ENCODE measurements at regions not wholly inside any gene's neighbourhood (a gene's known extent, or its start where the extent isn't known, plus 50 kb on each side); places are given as distances from the start of the nearest gene placed in this dataset.
"Not testable (repeated sequence)": the region's sequence is repeated elsewhere in the genome, so short reads cannot be mapped to it uniquely, and the experiment has no call there.

DNA sequence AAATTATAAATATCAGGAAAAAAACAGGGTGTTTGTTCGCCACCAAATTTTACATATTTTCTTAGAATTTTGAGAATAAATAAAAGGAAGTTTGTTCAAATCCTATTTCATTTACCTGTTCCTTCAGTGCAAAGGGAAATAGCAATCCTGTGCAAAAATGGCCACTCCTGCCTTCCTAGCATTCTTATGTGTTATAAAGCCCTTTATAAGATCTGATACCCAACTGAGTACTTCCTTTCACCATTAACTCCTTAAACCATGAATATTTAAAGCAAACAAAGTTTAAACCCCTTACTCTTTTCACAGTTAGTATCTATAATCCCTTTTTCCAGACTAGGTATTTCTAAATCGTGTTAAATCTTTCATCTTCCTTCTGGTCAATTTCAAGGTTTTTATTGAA is 427.8 kb downstream of the NR4A2 start (continued):
- TF ChIP-seq, protein P1, sequence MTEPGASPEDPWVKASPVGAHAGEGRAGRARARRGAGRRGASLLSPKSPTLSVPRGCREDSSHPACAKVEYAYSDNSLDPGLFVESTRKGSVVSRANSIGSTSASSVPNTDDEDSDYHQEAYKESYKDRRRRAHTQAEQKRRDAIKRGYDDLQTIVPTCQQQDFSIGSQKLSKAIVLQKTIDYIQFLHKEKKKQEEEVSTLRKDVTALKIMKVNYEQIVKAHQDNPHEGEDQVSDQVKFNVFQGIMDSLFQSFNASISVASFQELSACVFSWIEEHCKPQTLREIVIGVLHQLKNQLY (CRISPR knock-in tag; IDR thresholded peaks at IDR 0.05), result no peak
- TF ChIP-seq ZBTB21 (CRISPR knock-in tag; IDR thresholded peaks at IDR 0.05; ENCODE audit: borderline replicate concordance), result no peak
- no peak for TF ChIP-seq HMGA2 (CRISPR knock-in tag; IDR thresholded peaks at IDR 0.05)
- TF ChIP-seq ZNF232 (CRISPR knock-in tag; IDR thresholded peaks at IDR 0.05), result no peak
- no peak for TF ChIP-seq CREM (CRISPR knock-in tag; IDR thresholded peaks at IDR 0.05)
- TF ChIP-seq SMAD4 (CRISPR knock-in tag; IDR thresholded peaks at IDR 0.05), result no peak

DNA sequence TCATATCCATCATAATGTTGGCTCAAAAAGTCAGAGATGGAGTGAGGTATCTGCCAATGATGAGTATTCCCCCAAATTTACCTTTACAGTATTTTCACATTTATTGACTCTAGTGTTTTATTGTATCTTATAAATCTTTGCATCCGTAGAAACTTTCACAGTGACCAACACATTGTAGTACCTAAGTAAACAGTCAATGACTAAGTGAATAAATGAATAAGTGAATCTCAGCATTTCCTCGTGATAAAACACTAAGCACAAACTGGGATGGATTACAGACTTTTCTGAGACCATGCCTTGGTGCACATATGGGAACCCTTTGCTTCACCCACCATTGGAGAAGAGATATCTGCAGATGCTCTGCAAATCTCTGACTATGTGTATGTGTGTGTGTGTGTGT is 429.9 kb downstream of the NR4A2 start:
- Mint-ChIP-seq H3K4me1 (peaks cover 50% of the 10 kb centered on the region), H3K9me3 (no peaks in the 10 kb centered on the region), H3K27ac (no peak overlapping the region), H3K4me3 (no peak overlapping the region), H3K36me3 (no peaks in the 10 kb centered on the region), H3K27me3 (ENCODE audit: low read depth) (peaks cover 12% of the 10 kb centered on the region)
- ATAC-seq (no peak), DNase-seq (ENCODE audit: low spot score) (no peak)
- ChIA-PET POLR2A (no interaction called here), CTCF (no interaction called here)
- TF ChIP-seq, protein P2, sequence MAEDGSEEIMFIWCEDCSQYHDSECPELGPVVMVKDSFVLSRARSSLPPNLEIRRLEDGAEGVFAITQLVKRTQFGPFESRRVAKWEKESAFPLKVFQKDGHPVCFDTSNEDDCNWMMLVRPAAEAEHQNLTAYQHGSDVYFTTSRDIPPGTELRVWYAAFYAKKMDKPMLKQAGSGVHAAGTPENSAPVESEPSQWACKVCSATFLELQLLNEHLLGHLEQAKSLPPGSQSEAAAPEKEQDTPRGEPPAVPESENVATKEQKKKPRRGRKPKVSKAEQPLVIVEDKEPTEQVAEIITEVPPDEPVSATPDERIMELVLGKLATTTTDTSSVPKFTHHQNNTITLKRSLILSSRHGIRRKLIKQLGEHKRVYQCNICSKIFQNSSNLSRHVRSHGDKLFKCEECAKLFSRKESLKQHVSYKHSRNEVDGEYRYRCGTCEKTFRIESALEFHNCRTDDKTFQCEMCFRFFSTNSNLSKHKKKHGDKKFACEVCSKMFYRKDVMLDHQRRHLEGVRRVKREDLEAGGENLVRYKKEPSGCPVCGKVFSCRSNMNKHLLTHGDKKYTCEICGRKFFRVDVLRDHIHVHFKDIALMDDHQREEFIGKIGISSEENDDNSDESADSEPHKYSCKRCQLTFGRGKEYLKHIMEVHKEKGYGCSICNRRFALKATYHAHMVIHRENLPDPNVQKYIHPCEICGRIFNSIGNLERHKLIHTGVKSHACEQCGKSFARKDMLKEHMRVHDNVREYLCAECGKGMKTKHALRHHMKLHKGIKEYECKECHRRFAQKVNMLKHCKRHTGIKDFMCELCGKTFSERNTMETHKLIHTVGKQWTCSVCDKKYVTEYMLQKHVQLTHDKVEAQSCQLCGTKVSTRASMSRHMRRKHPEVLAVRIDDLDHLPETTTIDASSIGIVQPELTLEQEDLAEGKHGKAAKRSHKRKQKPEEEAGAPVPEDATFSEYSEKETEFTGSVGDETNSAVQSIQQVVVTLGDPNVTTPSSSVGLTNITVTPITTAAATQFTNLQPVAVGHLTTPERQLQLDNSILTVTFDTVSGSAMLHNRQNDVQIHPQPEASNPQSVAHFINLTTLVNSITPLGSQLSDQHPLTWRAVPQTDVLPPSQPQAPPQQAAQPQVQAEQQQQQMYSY (CRISPR knock-in tag; IDR thresholded peaks at IDR 0.05), result no peak
- TF ChIP-seq, protein P3, sequence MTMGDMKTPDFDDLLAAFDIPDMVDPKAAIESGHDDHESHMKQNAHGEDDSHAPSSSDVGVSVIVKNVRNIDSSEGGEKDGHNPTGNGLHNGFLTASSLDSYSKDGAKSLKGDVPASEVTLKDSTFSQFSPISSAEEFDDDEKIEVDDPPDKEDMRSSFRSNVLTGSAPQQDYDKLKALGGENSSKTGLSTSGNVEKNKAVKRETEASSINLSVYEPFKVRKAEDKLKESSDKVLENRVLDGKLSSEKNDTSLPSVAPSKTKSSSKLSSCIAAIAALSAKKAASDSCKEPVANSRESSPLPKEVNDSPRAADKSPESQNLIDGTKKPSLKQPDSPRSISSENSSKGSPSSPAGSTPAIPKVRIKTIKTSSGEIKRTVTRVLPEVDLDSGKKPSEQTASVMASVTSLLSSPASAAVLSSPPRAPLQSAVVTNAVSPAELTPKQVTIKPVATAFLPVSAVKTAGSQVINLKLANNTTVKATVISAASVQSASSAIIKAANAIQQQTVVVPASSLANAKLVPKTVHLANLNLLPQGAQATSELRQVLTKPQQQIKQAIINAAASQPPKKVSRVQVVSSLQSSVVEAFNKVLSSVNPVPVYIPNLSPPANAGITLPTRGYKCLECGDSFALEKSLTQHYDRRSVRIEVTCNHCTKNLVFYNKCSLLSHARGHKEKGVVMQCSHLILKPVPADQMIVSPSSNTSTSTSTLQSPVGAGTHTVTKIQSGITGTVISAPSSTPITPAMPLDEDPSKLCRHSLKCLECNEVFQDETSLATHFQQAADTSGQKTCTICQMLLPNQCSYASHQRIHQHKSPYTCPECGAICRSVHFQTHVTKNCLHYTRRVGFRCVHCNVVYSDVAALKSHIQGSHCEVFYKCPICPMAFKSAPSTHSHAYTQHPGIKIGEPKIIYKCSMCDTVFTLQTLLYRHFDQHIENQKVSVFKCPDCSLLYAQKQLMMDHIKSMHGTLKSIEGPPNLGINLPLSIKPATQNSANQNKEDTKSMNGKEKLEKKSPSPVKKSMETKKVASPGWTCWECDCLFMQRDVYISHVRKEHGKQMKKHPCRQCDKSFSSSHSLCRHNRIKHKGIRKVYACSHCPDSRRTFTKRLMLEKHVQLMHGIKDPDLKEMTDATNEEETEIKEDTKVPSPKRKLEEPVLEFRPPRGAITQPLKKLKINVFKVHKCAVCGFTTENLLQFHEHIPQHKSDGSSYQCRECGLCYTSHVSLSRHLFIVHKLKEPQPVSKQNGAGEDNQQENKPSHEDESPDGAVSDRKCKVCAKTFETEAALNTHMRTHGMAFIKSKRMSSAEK (CRISPR knock-in tag; IDR thresholded peaks at IDR 0.05; ENCODE audit: borderline replicate concordance), result no peak

DNA sequence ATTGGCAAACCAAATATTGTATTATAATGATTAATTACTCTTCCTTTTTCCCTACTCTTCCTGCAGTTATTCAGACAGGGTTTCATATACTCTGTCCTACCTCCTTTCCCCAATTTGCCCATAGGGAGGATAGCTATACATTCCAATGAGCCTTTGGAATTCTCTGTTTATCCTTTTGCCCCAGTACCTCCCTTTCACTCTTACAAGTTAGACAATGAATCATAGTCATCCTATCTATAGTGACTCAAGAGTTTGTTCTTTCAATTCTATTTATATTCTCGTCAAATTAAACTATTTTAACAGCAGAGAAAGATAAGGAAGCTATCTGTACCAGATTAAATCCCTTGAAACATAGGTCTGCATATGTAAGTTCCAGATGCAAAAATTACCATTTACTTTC is 437.5 kb downstream of the NR4A2 start:
- H3K36me3 Mint-ChIP-seq, result peaks cover 3% of the 10 kb centered on the region
- H3K27me3 Mint-ChIP-seq (ENCODE audit: low read depth), result no peaks in the 10 kb centered on the region
- peaks cover 9% of the 10 kb centered on the region for H3K4me1 Mint-ChIP-seq
- no peak overlapping the region for H3K27ac Mint-ChIP-seq
- TF ChIP-seq NFE2L1 (CRISPR knock-in tag; IDR thresholded peaks at IDR 0.05), result no peak
- TF ChIP-seq JAZF1 (CRISPR knock-in tag; IDR thresholded peaks at IDR 0.05), result no peak
- TF ChIP-seq, protein P4, sequence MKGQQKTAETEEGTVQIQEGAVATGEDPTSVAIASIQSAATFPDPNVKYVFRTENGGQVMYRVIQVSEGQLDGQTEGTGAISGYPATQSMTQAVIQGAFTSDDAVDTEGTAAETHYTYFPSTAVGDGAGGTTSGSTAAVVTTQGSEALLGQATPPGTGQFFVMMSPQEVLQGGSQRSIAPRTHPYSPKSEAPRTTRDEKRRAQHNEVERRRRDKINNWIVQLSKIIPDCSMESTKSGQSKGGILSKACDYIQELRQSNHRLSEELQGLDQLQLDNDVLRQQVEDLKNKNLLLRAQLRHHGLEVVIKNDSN (CRISPR knock-in tag; IDR thresholded peaks at IDR 0.05), result no peak
- TF ChIP-seq, protein P1 (CRISPR knock-in tag; IDR thresholded peaks at IDR 0.05), result no peak
- no peak for DNase-seq (ENCODE audit: low spot score)
- no peak for ATAC-seq
- peaks cover 12% of the 10 kb centered on the region for H3K9me3 Mint-ChIP-seq
- ChIA-PET POLR2A (no interaction called here), CTCF (no interaction called here)
- H3K4me3 Mint-ChIP-seq, result no peak overlapping the region

DNA sequence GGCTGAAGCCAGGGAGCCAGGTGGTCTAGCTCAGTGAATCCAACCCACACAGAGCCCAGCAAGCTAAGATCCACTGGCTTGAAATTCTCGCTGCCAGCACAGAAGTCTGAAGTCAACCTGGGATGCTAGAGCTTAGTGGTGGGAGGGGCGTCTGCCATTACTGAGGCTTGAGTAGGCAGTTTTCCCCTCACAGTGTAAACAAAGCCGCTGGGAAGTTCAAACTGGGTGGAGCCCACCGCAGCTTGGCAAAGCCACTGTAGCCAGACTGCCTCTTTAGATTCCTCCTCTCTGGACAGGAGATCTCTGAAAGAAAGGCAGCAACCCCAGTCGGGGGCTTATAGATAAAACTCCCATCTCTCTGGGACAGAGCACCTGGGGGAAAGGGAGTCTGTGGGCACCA is 452.1 kb downstream of the NR4A2 start:
- H3K4me1 Mint-ChIP-seq; ATAC-seq; H3K27me3 Mint-ChIP-seq (ENCODE audit: low read depth); CTCF ChIA-PET; H3K4me3 Mint-ChIP-seq; H3K27ac Mint-ChIP-seq; POLR2A ChIA-PET; DNase-seq (ENCODE audit: low spot score): not testable (repeated sequence)
- Mint-ChIP-seq H3K9me3 (peaks cover 63% of the 10 kb centered on the region), H3K36me3 (peaks cover 50% of the 10 kb centered on the region)

DNA sequence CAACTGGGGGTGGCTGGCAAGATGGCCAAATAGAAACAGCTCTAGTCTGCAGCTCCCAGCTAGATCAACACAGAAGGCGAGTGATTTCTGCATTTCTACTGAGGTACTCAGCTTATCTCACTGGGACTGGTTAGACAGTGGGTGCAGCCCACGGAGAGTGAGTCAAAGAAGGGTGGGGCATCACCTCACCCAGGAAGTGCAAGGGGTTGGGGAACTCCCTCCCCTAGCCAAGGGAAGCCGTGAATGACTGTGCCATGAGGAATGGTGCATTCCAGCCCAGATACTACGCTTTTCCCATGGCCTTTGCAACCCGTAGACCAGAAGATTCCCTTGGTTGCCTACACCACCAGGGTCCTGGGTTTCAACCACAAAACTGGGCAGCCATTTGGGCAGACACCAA is 452.6 kb downstream of the NR4A2 start:
- H3K27ac Mint-ChIP-seq, result peak overlapping the region; percentile 25; the same call in 1 of the 2 replicates
- DNase-seq (ENCODE audit: low spot score); CTCF ChIA-PET; ATAC-seq; POLR2A ChIA-PET; H3K27me3 Mint-ChIP-seq (ENCODE audit: low read depth); H3K4me3 Mint-ChIP-seq; H3K4me1 Mint-ChIP-seq: not testable (repeated sequence)
- H3K9me3 Mint-ChIP-seq, result peaks cover 58% of the 10 kb centered on the region
- peaks cover 46% of the 10 kb centered on the region for H3K36me3 Mint-ChIP-seq
